ENCODE measurements at regions not wholly inside any gene's neighbourhood (a gene's known extent, or its start where the extent isn't known, plus 50 kb on each side); places are given as distances from the start of the nearest gene placed in this dataset.

GRCh38 chr15:38690216-38690615 lies 125.6 kb upstream of the RASGRP1 start:
- TF ChIP-seq CTCF (IDR thresholded peaks at IDR 0.05 in 4 of 5, conservative IDR thresholded peaks at IDR 0.05 in 1 of 5) (no peak), POLR2A (IDR thresholded peaks at IDR 0.05) (no peak)
